KMS-11 (cell line): ENCODE measurements at regions not wholly inside any gene's neighbourhood (a gene's known extent, or its start where the extent isn't known, plus 50 kb on each side); places are given as distances from the start of the nearest gene placed in this dataset.

Source experiments
- H2AFZ ChIP-seq: fragments of 200-600 bp; sonication (generic); 2 replicates; pipeline ENCODE4 v1.6.1; 2016; ENCODE audit warnings: antibody characterized with exemption, mixed run types, low read depth
- H3K27ac ChIP-seq: fragments of 200-600 bp; sonication (generic); 2 replicates; pipeline ENCODE4 v1.6.1; 2016; ENCODE audit warnings: mild to moderate bottlenecking, mixed run types
- H3K27me3 ChIP-seq: fragments of 200-600 bp; sonication (generic); 2 replicates; pipeline ENCODE4 v1.6.1; 2017; ENCODE audit warnings: mild to moderate bottlenecking, low read depth, mixed run types, moderate library complexity; ENCODE audit not compliant: insufficient read depth
- H3K36me3 ChIP-seq: fragments of 200-600 bp; sonication (generic); 2 replicates; pipeline ENCODE4 v1.6.1; 2017; ENCODE audit warnings: mild to moderate bottlenecking, mixed run types; ENCODE audit not compliant: insufficient read depth
- H3K4me1 ChIP-seq: fragments of 200-600 bp; sonication (generic); 2 replicates; pipeline ENCODE4 v1.6.1; 2016; ENCODE audit warnings: mild to moderate bottlenecking, low read depth, mixed run types; ENCODE audit not compliant: poor library complexity, severe bottlenecking
- H3K4me2 ChIP-seq: fragments of 200-600 bp; sonication (generic); 2 replicates; pipeline ENCODE4 v1.7.0; 2016; ENCODE audit warnings: mild to moderate bottlenecking, mixed run types
- H3K4me3 ChIP-seq: fragments of 200-600 bp; sonication (generic); IDR thresholded peaks from 2 replicates; pipeline ENCODE4 v1.6.1; 2017; ENCODE audit warnings: low read depth, low read length, mixed read lengths; ENCODE audit not compliant: insufficient read depth
- H3K79me2 ChIP-seq: fragments of 200-600 bp; sonication (generic); 2 replicates; pipeline ENCODE4 v1.6.1; 2016; ENCODE audit warnings: low read depth, mixed run types; ENCODE audit not compliant: insufficient read depth
- H3K9ac ChIP-seq: fragments of 200-600 bp; sonication (generic); 2 replicates; pipeline ENCODE4 v1.6.1; 2016; ENCODE audit warnings: mild to moderate bottlenecking, mixed run types
- H4K20me1 ChIP-seq: fragments of 200-600 bp; sonication (generic); 2 replicates; pipeline ENCODE4 v1.6.1; 2016; ENCODE audit warnings: mild to moderate bottlenecking, mixed run types; ENCODE audit not compliant: insufficient read depth
- CTCF ChIP-seq: fragments of 200-600 bp; sonication (generic); conservative IDR thresholded peaks from 2 replicates; pipeline ENCODE4 v1.6.1; 2017; ENCODE audit warnings: low read depth, mild to moderate bottlenecking, antibody characterized with exemption, low read length, moderate library complexity, mixed read lengths

GRCh38 chr12:127781336-127781735, 485.6 kb upstream of the TMEM132C start:
- no peaks in the 10 kb centered on the region for H3K36me3 ChIP-seq
- H3K9ac ChIP-seq: no peak overlapping the region
- no peak for TF ChIP-seq CTCF
- H3K27ac ChIP-seq: no peak overlapping the region
- no peak overlapping the region for H3K4me2 ChIP-seq
- no peak overlapping the region for H2AFZ ChIP-seq
- no peaks in the 10 kb centered on the region for H3K4me1 ChIP-seq
- no peaks in the 10 kb centered on the region for H4K20me1 ChIP-seq
- no peaks in the 10 kb centered on the region for H3K79me2 ChIP-seq
- no peak overlapping the region for H3K4me3 ChIP-seq
- H3K27me3 ChIP-seq: no peaks in the 10 kb centered on the region

GRCh38 chr12:127785540-127785939, 481.4 kb upstream of the TMEM132C start:
- Histone ChIP-seq H3K27ac (no peak overlapping the region), H3K4me3 (no peak overlapping the region), H3K9ac (no peak overlapping the region), H3K27me3 (no peaks in the 10 kb centered on the region), H3K4me2 (no peak overlapping the region), H2AFZ (no peak overlapping the region), H4K20me1 (no peaks in the 10 kb centered on the region), H3K36me3 (no peaks in the 10 kb centered on the region), H3K4me1 (no peaks in the 10 kb centered on the region), H3K79me2 (no peaks in the 10 kb centered on the region)
- no peak for TF ChIP-seq CTCF

- Histone ChIP-seq H3K9ac (no peak overlapping the region), H3K27me3 (no peaks in the 10 kb centered on the region), H4K20me1 (no peaks in the 10 kb centered on the region), H3K27ac (no peak overlapping the region), H3K79me2 (no peaks in the 10 kb centered on the region), H2AFZ (no peak overlapping the region), H3K4me1 (no peaks in the 10 kb centered on the region), H3K4me3 (no peak overlapping the region), H3K36me3 (no peaks in the 10 kb centered on the region), H3K4me2 (no peak overlapping the region)
- TF ChIP-seq CTCF: no peak
Measured at GRCh38 chr12:127785986-127786590, 480.9 kb upstream of the TMEM132C start.

GRCh38 chr12:127787544-127787943, 479.4 kb upstream of the TMEM132C start:
- Histone ChIP-seq H3K36me3 (no peaks in the 10 kb centered on the region), H3K4me1 (no peaks in the 10 kb centered on the region), H4K20me1 (no peaks in the 10 kb centered on the region), H3K4me2 (no peak overlapping the region), H3K79me2 (no peaks in the 10 kb centered on the region), H3K27ac (no peak overlapping the region), H3K27me3 (no peaks in the 10 kb centered on the region), H3K9ac (no peak overlapping the region), H2AFZ (no peak overlapping the region), H3K4me3 (no peak overlapping the region)
- no peak for TF ChIP-seq CTCF

- no peaks in the 10 kb centered on the region for H3K27me3 ChIP-seq
- H4K20me1 ChIP-seq: no peaks in the 10 kb centered on the region
- no peak overlapping the region for H2AFZ ChIP-seq
- no peak overlapping the region for H3K4me2 ChIP-seq
- H3K4me3 ChIP-seq: no peak overlapping the region
- H3K27ac ChIP-seq: no peak overlapping the region
- H3K36me3 ChIP-seq: no peaks in the 10 kb centered on the region
- no peaks in the 10 kb centered on the region for H3K4me1 ChIP-seq
- no peak overlapping the region for H3K9ac ChIP-seq
- H3K79me2 ChIP-seq: no peaks in the 10 kb centered on the region
- TF ChIP-seq CTCF: no peak
Measured at GRCh38 chr12:127790376-127790775, 476.6 kb upstream of the TMEM132C start.
